Heart left ventricle (tissue), 13 donors: ENCODE measurements at regions not wholly inside any gene's neighbourhood (a gene's known extent, or its start where the extent isn't known, plus 50 kb on each side); places are given as distances from the start of the nearest gene placed in this dataset.

Experiments used
- POLR2A ChIP-seq, 2 donors: fragments of 450-650 bp; IDR thresholded peaks; one replicate each; pipeline ENCODE4 v1.6.1; 2017; ENCODE audit warnings: antibody characterized with exemption in 2 of 2, mild to moderate bottlenecking in 2 of 2, moderate library complexity in 2 of 2
- TF ChIP-seq, protein P1 (sequence below), 12 donors: fragments of 200-600 bp; sonication (generic) in 4 of 12; IDR thresholded peaks; one replicate each; pipeline versions ENCODE4 v1.5.0 to v1.8.0; 2018 to 2022; ENCODE audit warnings: antibody characterized with exemption in 12 of 12, mild to moderate bottlenecking in 5 of 12
- donor health status: ischemic (EF 13 %, LVEDD 7.1; RV severe dilation, severe dysfunction).
- donor health status: DM: no; HTN: yes; CAD: no.
- donor health status: DM: no; HTN: no; CAD: no.
- donor health status: ischemic (EF 25% LVEDD 6.9; RV normal size, moderate dysfunction).
- donor health status: ischemic (EF 25% LVEDD 5.7; RV mildly dilated, moderate dysfunction).
- donor health status: ischemic (EF 35%, LVEDD 5.7; RV mildly dilated, moderate dysfunction).
- donor health status: nonischemic (EF 11% LVEDD 7.7; RV severe dilation, severe dysfunction).
- donor health status: DM: yes; HTN: yes; CAD: no.
- donor health status: PGD.
- donor health status: ischemic (EF 29% LVEDD 5.4; RV normal size, mild dysfunction).
- donor health status: nonischemic (EF 23%, LVEDD 6.1; RV moderate dilation, normal function).

DNA sequence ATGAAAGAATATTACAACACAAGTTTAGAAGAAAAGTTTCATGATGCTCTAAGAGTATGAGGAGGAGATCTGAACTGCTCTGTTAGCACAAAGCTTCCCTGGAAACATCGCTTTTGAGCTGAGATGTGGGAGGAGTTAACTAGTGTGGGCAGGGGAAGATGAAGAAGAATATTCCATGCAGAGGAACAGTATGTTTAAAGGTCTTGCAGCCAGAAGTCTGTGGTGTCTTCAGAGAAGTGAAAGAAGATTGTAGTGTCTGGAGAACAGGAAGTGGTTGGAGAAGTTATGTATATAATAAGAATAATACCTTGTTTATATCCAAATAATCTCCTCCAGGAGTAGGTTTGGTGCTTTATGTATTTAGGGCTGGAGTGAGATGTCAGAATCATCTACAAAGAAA, 406.7 kb downstream of the MAN2A1 start:
- TF ChIP-seq, protein P1, sequence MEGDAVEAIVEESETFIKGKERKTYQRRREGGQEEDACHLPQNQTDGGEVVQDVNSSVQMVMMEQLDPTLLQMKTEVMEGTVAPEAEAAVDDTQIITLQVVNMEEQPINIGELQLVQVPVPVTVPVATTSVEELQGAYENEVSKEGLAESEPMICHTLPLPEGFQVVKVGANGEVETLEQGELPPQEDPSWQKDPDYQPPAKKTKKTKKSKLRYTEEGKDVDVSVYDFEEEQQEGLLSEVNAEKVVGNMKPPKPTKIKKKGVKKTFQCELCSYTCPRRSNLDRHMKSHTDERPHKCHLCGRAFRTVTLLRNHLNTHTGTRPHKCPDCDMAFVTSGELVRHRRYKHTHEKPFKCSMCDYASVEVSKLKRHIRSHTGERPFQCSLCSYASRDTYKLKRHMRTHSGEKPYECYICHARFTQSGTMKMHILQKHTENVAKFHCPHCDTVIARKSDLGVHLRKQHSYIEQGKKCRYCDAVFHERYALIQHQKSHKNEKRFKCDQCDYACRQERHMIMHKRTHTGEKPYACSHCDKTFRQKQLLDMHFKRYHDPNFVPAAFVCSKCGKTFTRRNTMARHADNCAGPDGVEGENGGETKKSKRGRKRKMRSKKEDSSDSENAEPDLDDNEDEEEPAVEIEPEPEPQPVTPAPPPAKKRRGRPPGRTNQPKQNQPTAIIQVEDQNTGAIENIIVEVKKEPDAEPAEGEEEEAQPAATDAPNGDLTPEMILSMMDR (IDR thresholded peaks at IDR 0.05) = no peak
- no peak for TF ChIP-seq POLR2A (IDR thresholded peaks at IDR 0.05)
